Mucosa of descending colon (tissue), 3 donors: ENCODE measurements at regions not wholly inside any gene's neighbourhood (a gene's known extent, or its start where the extent isn't known, plus 50 kb on each side); places are given as distances from the start of the nearest gene placed in this dataset.

Experiments
- ATAC-seq: fragments of 200-7000 bp; cut with Tn5 transposase; one replicate; pipeline ENCODE4 v1.9.1; 2020; ENCODE audit warnings: mild to moderate bottlenecking, moderate library complexity
- DNase-seq, 3 donors: peaks; one replicate each; pipeline ENCODE4 v3.0.0-alpha.2; 2020
- H3K36me3 ChIP-seq: fragments of 200-600 bp; one replicate; pipeline ENCODE4 v1.8.0; 2021; ENCODE audit warnings: low read depth, mild to moderate bottlenecking
- H3K4me1 ChIP-seq: fragments of 200-600 bp; one replicate; pipeline ENCODE4 v1.8.0; 2021; ENCODE audit warnings: low read depth, mild to moderate bottlenecking
- H3K4me3 ChIP-seq: fragments of 200-600 bp; one replicate; pipeline ENCODE4 v1.8.0; 2021; ENCODE audit warnings: mild to moderate bottlenecking
- H3K9me3 ChIP-seq: fragments of 200-600 bp; one replicate; pipeline ENCODE4 v1.8.0; 2021; ENCODE audit warnings: mild to moderate bottlenecking
- CTCF ChIP-seq: fragments of 200-600 bp; IDR thresholded peaks from one replicate; pipeline ENCODE4 v1.8.0; 2022; ENCODE audit warnings: antibody characterized with exemption, mild to moderate bottlenecking
- intact Hi-C, 2 donors: fragments of 100-400 bp; cut with DNase I in 1 of 2; cut with micrococcal nuclease in 1 of 2; formaldehyde crosslinking; loops; one replicate each; pipeline versions ENCODE4 v1.11.0 to v1.11.1; 2022; cut with DNase I, micrococcal nuclease
- donor health status: DM: no; HTN: no; CAD: no; lungs with moderate emphysema.
- donor health status: DM: no; HTN: no; CAD: no.
- donor health status: DM: no; HTN: yes; CAD: no.

- H3K4me3 ChIP-seq: no peak overlapping the region
- no peaks in the 10 kb centered on the region for H3K4me1 ChIP-seq
- H3K36me3 ChIP-seq: no peaks in the 10 kb centered on the region
- no peaks in the 10 kb centered on the region for H3K9me3 ChIP-seq
- no peak for TF ChIP-seq CTCF
- intact Hi-C loops: loop anchor here in 1 of 2 donors (10.0 kb wide), 1 partner anchor 125 kb away; no protein-coding TSS in a partner anchor
- ATAC-seq (no peak), DNase-seq (no peak)
These were observed 60.0 kb upstream of the DTNA start for GRCh38 chr18:34650121-34650545.

GRCh38 chr18:34651586-34652369 is 58.3 kb upstream of the DTNA start:
- Histone ChIP-seq H3K36me3 (no peaks in the 10 kb centered on the region), H3K4me3 (no peak overlapping the region), H3K9me3 (no peaks in the 10 kb centered on the region), H3K4me1 (no peaks in the 10 kb centered on the region)
- ATAC-seq: no peak
- TF ChIP-seq CTCF: no peak
- no peak for DNase-seq
- intact Hi-C loops: loop anchor here in 1 of 2 donors (10.0 kb wide), 1 partner anchor 123 kb away; no protein-coding TSS in a partner anchor

- intact Hi-C loops: loop anchor here in 1 of 2 donors (10.0 kb wide), 1 partner anchor 120 kb away; no protein-coding TSS in a partner anchor
- TF ChIP-seq CTCF: no peak
- no peaks in the 10 kb centered on the region for H3K9me3 ChIP-seq
These were observed 55.0 kb upstream of the DTNA start for GRCh38 chr18:34655131-34655530.

GRCh38 chr18:34657860-34658500 is 52.1 kb upstream of the DTNA start:
- Histone ChIP-seq H3K9me3 (no peaks in the 10 kb centered on the region), H3K4me1 (no peaks in the 10 kb centered on the region), H3K36me3 (no peaks in the 10 kb centered on the region), H3K4me3 (no peak overlapping the region)
- ATAC-seq: no peak
- no peak for DNase-seq
- TF ChIP-seq CTCF: no peak
- intact Hi-C loops: loop anchor here in 1 of 2 donors (10.0 kb wide), 1 partner anchor 117 kb away; no protein-coding TSS in a partner anchor

More at GRCh38 chr18:34655131-34655530, 55.0 kb upstream of the DTNA start:
- Histone ChIP-seq H3K4me1 (no peaks in the 10 kb centered on the region), H3K4me3 (no peak overlapping the region), H3K36me3 (no peaks in the 10 kb centered on the region)
- DNase-seq: no peak
- no peak for ATAC-seq

- no peaks in the 10 kb centered on the region for H3K4me1 ChIP-seq
- ATAC-seq: peak; percentile 89
- intact Hi-C loops: loop anchor here (5.0 to 10.0 kb wide), 2 partner anchors 115 to 127 kb away; no protein-coding TSS in a partner anchor
These were observed 50.2 kb upstream of the DTNA start for GRCh38 chr18:34659579-34660517.

More at GRCh38 chr18:34659579-34660517, 50.2 kb upstream of the DTNA start:
- no peak for TF ChIP-seq CTCF
- H3K36me3 ChIP-seq: no peaks in the 10 kb centered on the region
- no peaks in the 10 kb centered on the region for H3K9me3 ChIP-seq
- no peak overlapping the region for H3K4me3 ChIP-seq
- DNase-seq: peak; percentile 58 to 74 (median 62)
